GM21381 (cell line): ENCODE measurements at regions not wholly inside any gene's neighbourhood (a gene's known extent, or its start where the extent isn't known, plus 50 kb on each side); places are given as distances from the start of the nearest gene placed in this dataset.
"Not testable (repeated sequence)": the region's sequence is repeated elsewhere in the genome, so short reads cannot be mapped to it uniquely, and the experiment has no call there.

Experiments used
- ATAC-seq: cut with Tn5 transposase; IDR thresholded peaks from one replicate; pipeline ENCODE4 v1.9.1; 2021; ENCODE audit warnings: mild to moderate bottlenecking, moderate library complexity; ENCODE audit not compliant: unreplicated experiment

- ATAC-seq = no peak
These were observed 237.7 kb downstream of the SEC16B start for GRCh38 chr1:177732178-177732577.

DNA sequence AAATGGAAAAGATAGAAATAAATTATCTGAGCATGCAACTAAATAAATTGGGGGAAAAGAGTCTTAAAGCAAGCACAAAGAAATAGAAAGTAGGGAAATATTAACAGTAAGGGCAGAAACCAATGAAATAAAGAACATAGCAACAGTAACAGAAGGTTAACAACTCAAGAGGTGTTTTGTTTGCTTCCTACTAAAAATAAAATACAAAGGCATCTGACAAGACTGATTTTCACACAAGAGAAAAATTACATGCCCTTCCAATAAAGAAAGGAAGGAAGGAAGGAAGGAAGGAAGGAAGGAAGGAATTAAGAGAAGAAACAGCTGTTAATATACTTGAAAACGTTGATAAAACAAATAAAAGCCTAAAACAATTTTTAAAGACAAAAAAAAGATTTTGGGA is 240.2 kb downstream of the SEC16B start:
- no peak for ATAC-seq

- no peak for ATAC-seq
These were observed 246.3 kb downstream of the SEC16B start for GRCh38 chr1:177723533-177723932.

- ATAC-seq = no peak
These were observed 258.9 kb downstream of the SEC16B start for GRCh38 chr1:177710696-177711620.

- ATAC-seq = no peak
These were observed 261.5 kb downstream of the SEC16B start for GRCh38 chr1:177708406-177708805.

- ATAC-seq = no peak
These were observed 262.9 kb downstream of the SEC16B start for GRCh38 chr1:177706977-177707376.

- no peak for ATAC-seq
These were observed 264.0 kb downstream of the SEC16B start for GRCh38 chr1:177705839-177706238.

DNA sequence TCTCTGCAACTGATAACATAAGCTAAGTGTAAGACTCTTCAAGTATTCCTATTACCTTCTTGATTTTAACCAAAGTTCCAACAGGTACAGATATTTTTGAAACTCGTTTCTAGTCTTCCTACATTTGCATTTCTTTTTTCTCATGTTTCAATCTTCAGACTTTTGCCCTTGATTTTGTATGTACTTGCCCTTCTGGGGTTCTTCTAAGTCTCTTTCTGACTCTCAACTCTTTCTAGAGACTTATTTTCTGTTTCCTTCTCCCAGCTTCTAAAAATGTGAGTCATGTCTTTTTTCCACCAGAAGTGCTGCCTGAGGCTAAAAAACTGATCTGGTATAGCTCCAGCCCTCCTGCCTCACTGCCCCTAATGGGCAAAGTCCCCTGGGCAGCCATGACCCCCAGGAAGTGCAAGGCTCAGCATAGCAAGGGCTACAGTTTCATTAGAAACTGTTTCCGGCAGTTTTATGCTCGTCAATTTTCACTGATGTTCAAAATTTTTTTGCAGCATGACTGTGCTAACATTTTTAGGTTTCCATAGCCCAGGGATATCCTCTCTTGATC is 265.9 kb downstream of the SEC16B start:
- ATAC-seq = no peak

DNA sequence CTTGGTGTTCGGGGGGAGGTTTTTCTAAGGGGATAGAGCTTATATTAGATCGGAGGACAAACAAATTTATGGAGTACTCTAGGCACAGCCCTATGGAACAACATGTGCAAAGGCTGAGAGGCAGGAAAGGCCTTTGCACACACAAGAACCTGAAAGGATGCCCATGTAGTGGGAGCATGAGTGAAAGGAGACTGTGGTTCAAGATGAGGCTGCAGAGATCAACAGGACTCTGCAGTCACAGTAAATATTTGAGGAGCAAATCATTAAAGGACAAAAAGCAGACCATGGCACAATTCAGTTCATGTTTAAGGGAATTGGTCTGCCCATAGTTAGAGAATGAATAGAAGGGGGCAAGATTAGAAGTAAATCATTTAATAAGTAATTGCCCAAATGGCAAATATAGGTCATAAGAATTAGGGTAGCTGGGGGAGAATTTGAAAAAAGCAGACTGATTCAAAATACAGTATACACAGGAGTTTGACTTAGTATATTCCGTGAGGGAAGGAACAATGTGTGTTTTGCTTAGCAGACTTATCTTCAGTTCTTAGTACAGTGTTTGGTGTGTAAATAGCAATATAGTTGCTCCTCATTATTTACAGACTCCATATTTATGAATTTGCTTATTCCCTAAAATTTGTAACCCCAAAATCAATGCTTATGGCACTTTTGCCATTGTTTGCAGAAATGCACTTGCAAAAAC is 268.1 kb downstream of the SEC16B start:
- no peak for ATAC-seq

DNA sequence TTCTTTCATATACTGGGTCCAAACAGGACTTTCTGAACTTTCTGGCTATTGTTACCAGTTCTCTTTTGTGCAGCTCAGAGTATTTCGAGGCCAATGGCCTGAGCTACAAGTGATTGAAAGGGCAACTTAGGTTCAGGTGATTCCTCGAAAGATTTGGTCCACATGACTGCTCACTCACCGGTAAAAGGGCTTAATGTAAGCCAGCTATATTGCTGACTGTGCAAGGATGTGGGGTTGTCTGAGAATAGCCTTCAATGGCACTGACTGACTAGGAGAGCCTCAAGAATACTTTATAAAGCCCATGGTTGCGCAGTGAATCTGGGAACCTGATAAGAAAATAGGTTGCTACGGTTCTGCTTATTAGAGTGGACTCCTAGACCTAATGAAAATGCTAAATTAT is 269.0 kb downstream of the SEC16B start:
- ATAC-seq = no peak

- no peak for ATAC-seq
These were observed 278.9 kb downstream of the SEC16B start for GRCh38 chr1:177690996-177691395.

- no peak for ATAC-seq
These were observed 282.3 kb downstream of the SEC16B start for GRCh38 chr1:177687544-177687943.

- no peak for ATAC-seq
These were observed 282.9 kb downstream of the SEC16B start for GRCh38 chr1:177686933-177687332.

- ATAC-seq = no peak
These were observed 300.7 kb downstream of the SEC16B start for GRCh38 chr1:177669161-177669560.

GRCh38 chr1:177665935-177666334 is 303.9 kb downstream of the SEC16B start:
- no peak for ATAC-seq

DNA sequence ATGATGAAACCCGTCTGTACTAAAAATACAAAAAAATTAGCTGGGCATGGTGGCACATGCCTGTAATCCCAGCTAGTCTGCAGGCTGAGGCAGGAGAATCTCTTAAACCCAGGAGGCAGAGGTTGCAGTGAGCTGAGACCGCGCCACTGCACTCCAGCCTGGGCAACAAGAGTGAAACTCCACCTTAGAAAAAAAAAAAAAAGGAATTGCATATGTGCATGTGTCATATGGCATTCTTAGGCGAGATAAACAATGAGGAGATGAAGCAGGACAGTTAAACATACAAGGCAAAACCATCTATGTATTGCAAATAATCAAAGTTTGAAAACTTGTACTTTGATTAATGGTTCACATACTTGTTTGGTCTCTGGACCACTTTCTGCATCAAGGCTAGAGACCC is 305.1 kb downstream of the SEC16B start:
- not testable (repeated sequence) for ATAC-seq

- ATAC-seq = no peak
These were observed 309.7 kb downstream of the SEC16B start for GRCh38 chr1:177660188-177660587.

- no peak for ATAC-seq
These were observed 310.6 kb downstream of the SEC16B start for GRCh38 chr1:177659281-177659680.

DNA sequence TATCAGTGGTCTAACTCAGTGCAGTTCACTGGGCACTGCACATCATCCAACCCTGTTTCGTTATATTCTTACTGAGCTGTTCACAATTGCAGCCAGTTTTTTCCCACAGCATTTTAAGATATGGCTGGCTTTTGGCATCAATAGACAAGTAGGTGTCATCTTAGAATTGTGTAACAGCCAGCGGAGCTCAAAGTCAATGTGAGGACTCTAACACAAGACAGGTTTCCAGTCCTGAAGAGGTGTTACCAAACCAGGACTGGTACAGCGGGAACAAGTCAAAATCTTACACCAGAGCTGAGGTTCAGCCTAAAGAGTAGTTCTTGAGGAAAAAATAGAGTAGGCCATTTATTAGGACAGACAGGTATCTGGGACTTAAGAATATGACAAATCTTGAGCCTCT is 313.3 kb downstream of the SEC16B start:
- no peak for ATAC-seq

DNA sequence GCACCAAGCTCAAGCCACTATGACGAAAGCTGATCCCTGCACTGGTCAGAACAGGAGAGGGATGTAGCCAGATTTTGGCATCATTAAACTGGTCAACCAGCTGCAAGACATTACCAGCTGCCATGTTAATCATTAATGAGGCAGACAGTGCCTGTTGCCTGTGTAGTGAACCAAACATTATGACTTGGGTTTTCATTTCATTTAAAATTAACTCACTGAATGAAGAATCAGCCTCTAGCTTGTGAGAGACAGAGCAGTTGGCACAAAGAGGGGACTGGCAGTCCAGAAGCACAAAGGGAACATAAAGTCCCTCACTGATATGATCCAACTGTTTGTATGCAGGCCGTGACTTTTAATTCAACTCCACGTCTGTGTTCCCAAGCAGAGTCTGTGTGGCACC is 318.9 kb downstream of the SEC16B start:
- no peak for ATAC-seq

GRCh38 chr1:177648731-177649265 is 321.1 kb downstream of the SEC16B start:
- ATAC-seq = no peak

DNA sequence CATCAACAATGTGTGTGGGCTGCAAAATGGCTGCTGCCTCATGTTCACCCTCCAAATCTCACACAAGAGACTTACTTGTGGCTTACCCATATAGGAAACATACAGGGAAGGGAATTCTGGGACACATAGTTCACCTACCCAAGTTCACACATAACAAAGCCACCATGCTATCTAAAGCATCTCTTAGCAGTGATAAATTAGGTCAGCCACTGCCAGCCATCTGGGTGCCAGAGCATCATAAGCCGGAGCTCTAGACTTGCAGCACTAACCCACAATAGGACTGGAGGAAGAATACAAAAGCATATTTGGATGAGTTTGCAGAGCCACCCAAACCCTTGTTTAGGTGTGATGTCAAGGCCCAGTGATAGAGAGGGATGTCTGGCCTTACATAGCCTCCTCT is 321.7 kb downstream of the SEC16B start:
- no peak for ATAC-seq
